LNCaP clone FGC (cell line): ENCODE measurements at regions not wholly inside any gene's neighbourhood (a gene's known extent, or its start where the extent isn't known, plus 50 kb on each side); places are given as distances from the start of the nearest gene placed in this dataset.

ENCODE experiments used
- DNase-seq: peaks from one replicate; pipeline ENCODE4 v3.0.0-alpha.2; 2011; ENCODE audit warnings: low read depth
- H3K4me3 ChIP-seq: 2 replicates; pipeline ENCODE4 v1.5.1; 2011; ENCODE audit warnings: mild to moderate bottlenecking, low read depth, low read length, control low read depth
- TF ChIP-seq, protein P1 (sequence below): IDR thresholded peaks from 2 replicates; pipeline ENCODE4 v1.5.1; 2012; ENCODE audit warnings: mild to moderate bottlenecking; ENCODE audit not compliant: control insufficient read depth, insufficient read depth; ENCODE audit errors: extremely low read depth

DNA sequence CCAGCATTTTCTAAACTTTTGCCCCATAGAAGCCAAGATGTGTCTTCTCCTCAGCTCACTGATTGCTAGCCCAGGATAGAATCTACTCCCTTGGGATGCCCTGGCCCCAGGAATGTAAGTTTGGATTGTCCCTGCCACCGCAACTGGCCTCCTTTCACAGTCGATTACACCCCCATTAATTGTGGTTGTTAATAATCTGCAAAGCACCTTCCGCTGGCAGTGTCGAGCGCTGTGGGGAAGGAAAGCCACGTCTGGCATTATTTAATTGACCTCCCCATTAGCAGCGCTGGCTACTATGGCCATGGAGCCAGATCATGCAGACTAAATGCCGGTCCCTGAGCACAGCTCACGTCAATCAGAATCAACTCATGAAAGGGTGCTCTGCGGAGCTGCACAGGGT, 597.3 kb upstream of the PLXNA2 start:
- no peak for DNase-seq
- H3K4me3 ChIP-seq: no peak overlapping the region
- TF ChIP-seq, protein P1, sequence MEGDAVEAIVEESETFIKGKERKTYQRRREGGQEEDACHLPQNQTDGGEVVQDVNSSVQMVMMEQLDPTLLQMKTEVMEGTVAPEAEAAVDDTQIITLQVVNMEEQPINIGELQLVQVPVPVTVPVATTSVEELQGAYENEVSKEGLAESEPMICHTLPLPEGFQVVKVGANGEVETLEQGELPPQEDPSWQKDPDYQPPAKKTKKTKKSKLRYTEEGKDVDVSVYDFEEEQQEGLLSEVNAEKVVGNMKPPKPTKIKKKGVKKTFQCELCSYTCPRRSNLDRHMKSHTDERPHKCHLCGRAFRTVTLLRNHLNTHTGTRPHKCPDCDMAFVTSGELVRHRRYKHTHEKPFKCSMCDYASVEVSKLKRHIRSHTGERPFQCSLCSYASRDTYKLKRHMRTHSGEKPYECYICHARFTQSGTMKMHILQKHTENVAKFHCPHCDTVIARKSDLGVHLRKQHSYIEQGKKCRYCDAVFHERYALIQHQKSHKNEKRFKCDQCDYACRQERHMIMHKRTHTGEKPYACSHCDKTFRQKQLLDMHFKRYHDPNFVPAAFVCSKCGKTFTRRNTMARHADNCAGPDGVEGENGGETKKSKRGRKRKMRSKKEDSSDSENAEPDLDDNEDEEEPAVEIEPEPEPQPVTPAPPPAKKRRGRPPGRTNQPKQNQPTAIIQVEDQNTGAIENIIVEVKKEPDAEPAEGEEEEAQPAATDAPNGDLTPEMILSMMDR: no peak

DNA sequence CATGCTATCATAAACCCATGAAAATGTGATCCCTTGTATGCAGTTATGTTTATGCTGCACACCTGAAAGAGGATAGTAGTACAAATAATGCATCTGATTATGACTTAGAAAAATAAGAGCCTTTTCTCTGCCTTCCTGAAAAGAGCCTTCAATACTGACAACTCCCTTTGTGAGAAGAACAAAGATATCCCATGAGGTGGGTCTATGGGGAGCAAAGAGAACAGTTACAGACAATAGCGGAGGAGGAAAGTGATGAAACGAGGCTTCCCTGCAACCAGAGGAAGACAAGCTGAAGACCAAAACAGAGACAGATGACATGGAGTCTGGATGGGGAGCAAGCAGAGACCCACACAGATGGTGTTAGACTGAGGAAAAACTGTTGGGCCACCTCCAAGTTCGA, 598.3 kb upstream of the PLXNA2 start:
- DNase-seq: no peak
- TF ChIP-seq, protein P1: no peak
- H3K4me3 ChIP-seq: no peak overlapping the region

DNA sequence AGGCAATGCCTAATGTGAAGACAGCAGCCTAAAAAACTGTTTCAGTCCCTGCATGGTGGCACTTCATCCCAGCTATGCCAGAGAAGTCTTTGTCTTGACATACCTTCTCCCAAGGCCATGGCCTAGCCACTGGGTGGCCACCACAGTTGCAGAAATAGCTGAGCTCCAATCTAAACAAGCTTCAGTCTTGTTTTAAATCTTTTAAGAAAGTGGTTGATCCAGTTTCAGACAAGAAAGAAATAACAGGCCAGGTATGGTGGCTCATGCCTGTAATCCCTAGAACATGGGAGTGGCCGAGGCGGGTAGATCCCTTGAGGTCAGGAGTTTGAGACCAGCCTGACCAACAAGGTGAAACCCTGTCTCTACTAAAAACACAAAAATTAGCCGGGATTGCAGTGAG, 600.0 kb upstream of the PLXNA2 start:
- H3K4me3 ChIP-seq: no peak overlapping the region
- DNase-seq: no peak
- TF ChIP-seq, protein P1: no peak

DNA sequence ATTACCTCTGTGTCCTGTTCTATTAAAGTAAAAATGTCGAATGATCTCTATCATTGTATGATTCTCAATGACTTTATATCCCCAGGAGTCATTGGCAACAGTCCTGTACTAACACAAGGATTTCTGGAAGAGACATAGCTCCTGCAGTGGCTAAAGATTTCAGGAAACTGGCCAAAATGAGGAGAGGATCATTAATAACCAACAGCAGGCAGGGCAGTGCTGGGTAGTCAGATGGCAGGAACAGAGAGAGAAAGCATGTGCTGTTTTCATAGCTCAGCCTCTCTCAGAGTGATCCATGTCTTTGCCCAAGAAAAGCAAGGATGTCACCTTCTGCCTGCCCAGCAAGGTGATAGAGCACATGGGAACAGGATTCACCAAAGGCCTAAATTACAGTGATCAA, 604.7 kb upstream of the PLXNA2 start:
- no peak for DNase-seq
- no peak overlapping the region for H3K4me3 ChIP-seq
- TF ChIP-seq, protein P1: no peak

DNA sequence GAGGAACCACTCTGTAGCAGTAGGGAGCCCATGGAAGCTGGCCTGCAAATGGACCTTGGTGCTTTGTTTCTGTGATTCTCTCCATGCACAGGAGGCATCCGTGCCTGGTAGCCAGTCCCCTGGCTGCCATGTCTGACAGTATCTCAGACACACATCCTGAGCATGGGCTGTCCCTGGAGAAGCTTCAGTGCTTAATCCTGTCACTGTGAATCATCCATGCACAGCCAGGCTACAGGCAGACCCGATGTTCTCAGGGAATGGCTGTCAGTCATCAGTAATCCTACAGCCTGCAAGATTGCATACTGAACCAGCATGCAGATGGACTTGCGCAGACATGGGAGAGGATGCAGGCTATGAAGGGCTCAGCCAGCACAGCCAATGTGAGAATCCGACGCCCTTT, 606.3 kb upstream of the PLXNA2 start:
- H3K4me3 ChIP-seq: no peak overlapping the region
- TF ChIP-seq, protein P1: no peak
- no peak for DNase-seq

DNA sequence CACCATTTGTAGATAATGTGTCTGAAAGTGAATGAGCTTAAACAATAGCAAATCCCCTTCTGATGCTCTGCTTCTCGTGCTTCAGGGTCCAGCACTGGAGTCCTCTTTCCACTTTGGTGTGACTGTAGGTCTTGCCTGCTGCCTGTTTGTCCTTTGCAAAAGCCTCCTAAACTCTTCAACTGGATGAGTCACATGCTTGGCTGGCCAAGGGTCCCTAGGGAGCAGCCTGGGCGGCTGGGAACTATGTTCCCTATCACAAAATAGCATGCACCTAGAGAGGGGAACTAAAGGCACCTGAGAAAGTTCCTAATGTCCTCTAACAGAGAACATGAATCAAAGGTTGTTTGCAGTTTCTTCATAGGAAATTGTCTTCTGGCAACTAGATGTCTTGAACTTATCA, 607.2 kb upstream of the PLXNA2 start:
- no peak for DNase-seq
- TF ChIP-seq, protein P1: no peak
- no peak overlapping the region for H3K4me3 ChIP-seq

DNA sequence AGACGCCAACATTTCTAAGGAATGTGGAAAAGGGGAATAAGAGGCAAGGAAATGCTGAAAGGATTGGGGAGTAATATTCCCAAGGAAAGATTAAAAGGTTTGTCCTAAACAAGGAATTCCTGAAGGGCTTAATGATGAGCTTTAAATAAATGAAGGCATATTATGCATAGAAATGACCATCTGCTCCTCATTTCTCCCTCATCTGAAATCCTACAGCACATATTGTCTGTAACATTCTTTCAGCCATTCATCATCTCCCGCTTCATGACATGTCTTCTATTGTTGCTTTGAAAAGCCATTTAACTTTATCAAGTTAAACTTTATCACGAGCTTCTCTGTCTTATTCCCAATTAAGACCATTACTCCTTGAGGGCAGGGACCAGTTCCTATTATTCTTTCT, 608.7 kb upstream of the PLXNA2 start:
- DNase-seq: no peak
- TF ChIP-seq, protein P1: no peak
- no peak overlapping the region for H3K4me3 ChIP-seq
